Gastrocnemius medialis (tissue), 4 donors: ENCODE measurements at regions not wholly inside any gene's neighbourhood (a gene's known extent, or its start where the extent isn't known, plus 50 kb on each side); places are given as distances from the start of the nearest gene placed in this dataset.

Experiments
- POLR2A ChIP-seq, 2 donors: fragments of 450-650 bp; IDR thresholded peaks; one replicate each; pipeline ENCODE4 v1.6.1; 2017; ENCODE audit warnings: antibody characterized with exemption in 2 of 2, mild to moderate bottlenecking in 2 of 2, moderate library complexity in 2 of 2
- TF ChIP-seq, protein P1 (sequence below), 5 experiments: fragments of 450-650 bp in 3 of 5; fragments of 200-600 bp in 2 of 5; sonication (generic) in 2 of 5; IDR thresholded peaks in 4 of 5; conservative IDR thresholded peaks in 1 of 5; 1 replicate in 4 of 5; 2 replicates in 1 of 5; pipeline ENCODE4 v1.5.1; 2016 to 2019; ENCODE audit warnings: antibody characterized with exemption in 5 of 5, mild to moderate bottlenecking in 3 of 5, moderate library complexity in 3 of 5

DNA sequence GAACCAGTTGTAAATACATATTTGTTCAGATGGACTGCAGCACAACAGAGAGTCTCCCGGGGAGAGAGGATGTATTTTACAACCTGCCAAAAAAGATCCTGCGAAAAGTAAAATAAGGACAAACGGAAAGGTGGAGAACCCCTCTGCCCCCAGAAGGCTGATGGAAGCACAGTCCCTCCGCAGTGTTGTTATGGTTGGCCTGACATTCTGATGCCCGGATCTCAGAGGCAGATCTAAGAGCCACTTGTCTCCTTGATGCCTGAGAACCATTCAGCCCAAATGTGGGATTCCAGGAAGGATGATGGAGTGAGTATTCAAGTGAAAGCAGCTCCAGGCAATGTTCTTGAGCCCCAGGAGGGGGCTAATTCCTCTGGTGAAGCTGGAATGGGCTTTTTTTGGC, 458.7 kb downstream of the ZNF536 start:
- no peak for TF ChIP-seq POLR2A (IDR thresholded peaks at IDR 0.05)
- TF ChIP-seq, protein P1, sequence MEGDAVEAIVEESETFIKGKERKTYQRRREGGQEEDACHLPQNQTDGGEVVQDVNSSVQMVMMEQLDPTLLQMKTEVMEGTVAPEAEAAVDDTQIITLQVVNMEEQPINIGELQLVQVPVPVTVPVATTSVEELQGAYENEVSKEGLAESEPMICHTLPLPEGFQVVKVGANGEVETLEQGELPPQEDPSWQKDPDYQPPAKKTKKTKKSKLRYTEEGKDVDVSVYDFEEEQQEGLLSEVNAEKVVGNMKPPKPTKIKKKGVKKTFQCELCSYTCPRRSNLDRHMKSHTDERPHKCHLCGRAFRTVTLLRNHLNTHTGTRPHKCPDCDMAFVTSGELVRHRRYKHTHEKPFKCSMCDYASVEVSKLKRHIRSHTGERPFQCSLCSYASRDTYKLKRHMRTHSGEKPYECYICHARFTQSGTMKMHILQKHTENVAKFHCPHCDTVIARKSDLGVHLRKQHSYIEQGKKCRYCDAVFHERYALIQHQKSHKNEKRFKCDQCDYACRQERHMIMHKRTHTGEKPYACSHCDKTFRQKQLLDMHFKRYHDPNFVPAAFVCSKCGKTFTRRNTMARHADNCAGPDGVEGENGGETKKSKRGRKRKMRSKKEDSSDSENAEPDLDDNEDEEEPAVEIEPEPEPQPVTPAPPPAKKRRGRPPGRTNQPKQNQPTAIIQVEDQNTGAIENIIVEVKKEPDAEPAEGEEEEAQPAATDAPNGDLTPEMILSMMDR (IDR thresholded peaks at IDR 0.05 in 4 of 5, conservative IDR thresholded peaks at IDR 0.05 in 1 of 5): no peak
